Lower leg skin (tissue), 4 donors: ENCODE measurements at regions not wholly inside any gene's neighbourhood (a gene's known extent, or its start where the extent isn't known, plus 50 kb on each side); places are given as distances from the start of the nearest gene placed in this dataset.

Source experiments
- DNase-seq, 2 donors: peaks; one replicate each; pipeline ENCODE4 v3.0.0-alpha.2; 2019; ENCODE audit warnings: low spot score in 2 of 2
- H3K4me3 ChIP-seq: fragments of 200-600 bp; sonication (generic); 2 replicates; pipeline ENCODE4 v1.5.1; 2017; ENCODE audit warnings: mild to moderate bottlenecking, low read depth; ENCODE audit not compliant: poor library complexity, severe bottlenecking
- CTCF ChIP-seq, 3 donors: fragments of 450-650 bp; IDR thresholded peaks; one replicate each; pipeline ENCODE4 v1.5.1; 2016; ENCODE audit warnings: antibody characterized with exemption in 3 of 3, mild to moderate bottlenecking in 3 of 3, moderate library complexity in 2 of 3
- POLR2A ChIP-seq, 2 donors: fragments of 450-650 bp; IDR thresholded peaks; one replicate each; pipeline ENCODE4 v1.6.1; 2016 to 2017; ENCODE audit warnings: antibody characterized with exemption in 2 of 2, mild to moderate bottlenecking in 1 of 2, moderate library complexity in 1 of 2
- WGBS, 2 donors: methylation state at CpG; one replicate each; pipeline ENCODE4 v1.1.5; 2018; 5-methylcytosine and 5-hydroxymethylcytosine counted together
- intact Hi-C: fragments of 100-400 bp; cut with DNase I; formaldehyde crosslinking; loops from one replicate; pipeline ENCODE4 v1.15.0; 2023; ENCODE audit warnings: low total_unique reads

GRCh38 chr5:115350894-115351293, 54.4 kb upstream of the CCDC112 start:
- no peak for DNase-seq
- intact Hi-C loops, result no loop called here
- WGBS, 2 donors, result 82 to 86% methylated on average over 3 of the region's 3 CpGs
- no peak overlapping the region for H3K4me3 ChIP-seq
- no peak for TF ChIP-seq CTCF (IDR thresholded peaks at IDR 0.05)
- TF ChIP-seq POLR2A (IDR thresholded peaks at IDR 0.05), result no peak

- peak in 1 of 2 donors; percentile 37 for DNase-seq
- no peak overlapping the region for H3K4me3 ChIP-seq
- TF ChIP-seq CTCF (IDR thresholded peaks at IDR 0.05) (no peak), POLR2A (IDR thresholded peaks at IDR 0.05) (no peak)
- intact Hi-C loops, result no loop called here
- WGBS, 2 donors, result 38 to 39% methylated on average over 5 of the region's 5 CpGs
Observed at GRCh38 chr5:115349001-115349817, 52.8 kb upstream of the CCDC112 start.

DNA sequence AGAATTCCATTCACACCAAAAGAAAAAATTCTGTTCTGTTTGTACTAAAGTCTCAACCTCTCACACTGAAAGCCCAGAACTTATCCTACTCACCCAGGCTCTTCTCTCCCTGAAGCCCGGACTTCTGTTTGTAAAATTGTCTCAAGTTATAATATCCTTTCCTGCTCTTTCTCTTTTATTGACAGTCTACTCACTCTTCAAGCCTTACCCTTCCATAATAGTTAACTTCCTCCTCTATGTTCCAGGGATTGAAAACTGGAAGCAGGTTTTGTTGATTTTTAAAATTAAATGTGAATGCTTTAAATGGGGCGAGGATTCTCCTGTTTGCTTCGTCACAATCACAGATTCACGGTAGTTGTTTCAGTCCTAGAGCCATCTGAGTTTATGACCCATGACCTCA, 51.7 kb upstream of the CCDC112 start:
- WGBS, 2 donors, result 92% methylated on average over 4 of the region's 4 CpGs

More for the DNA sequence above, 51.7 kb upstream of the CCDC112 start:
- no peak for TF ChIP-seq POLR2A (IDR thresholded peaks at IDR 0.05)
- no peak for TF ChIP-seq CTCF (IDR thresholded peaks at IDR 0.05)
- H3K4me3 ChIP-seq, result no peak overlapping the region
- no peak for DNase-seq
- intact Hi-C loops, result no loop called here
